AG04450 (cell line): ENCODE measurements at regions not wholly inside any gene's neighbourhood (a gene's known extent, or its start where the extent isn't known, plus 50 kb on each side); places are given as distances from the start of the nearest gene placed in this dataset.
"Not testable (repeated sequence)": the region's sequence is repeated elsewhere in the genome, so short reads cannot be mapped to it uniquely, and the experiment has no call there.

Source experiments
- CTCF ChIA-PET: fragments of 300-600, 350-600 bp; formaldehyde crosslinking; extraction: SDS; loops from one replicate; lab custom pipeline; 2022; ENCODE audit warnings: antibody characterized with exemption, inconsistent platforms; lab: Charles Lee
- POLR2A ChIA-PET: fragments of 350-600 bp; formaldehyde crosslinking; extraction: SDS; loops from one replicate; lab custom pipeline; 2021; ENCODE audit warnings: antibody characterized with exemption, inconsistent platforms; lab: Yijun Ruan, JAX
- DNase-seq: peaks from one replicate; pipeline ENCODE4 v3.0.0-alpha.2; 2011; ENCODE audit warnings: low read depth, low spot score
- H3K27ac ChIP-seq: one replicate; pipeline ENCODE4 v1.5.1; 2012; ENCODE audit warnings: low read depth, low read length, control low read depth
- H3K27me3 ChIP-seq: one replicate; pipeline ENCODE4 v1.6.0; 2012; ENCODE audit warnings: low read length; ENCODE audit not compliant: control insufficient read depth, insufficient read depth
- H3K4me3 ChIP-seq: 2 replicates; pipeline ENCODE4 v1.5.1; 2011; ENCODE audit warnings: mild to moderate bottlenecking, low read depth, low read length, control low read depth
- H3K9me3 ChIP-seq: 2 replicates; pipeline ENCODE4 v1.5.1; 2012; ENCODE audit warnings: low read length; ENCODE audit not compliant: control insufficient read depth, insufficient read depth
- CTCF ChIP-seq: IDR thresholded peaks from 2 replicates; pipeline ENCODE4 v1.5.1; 2011; ENCODE audit warnings: low read depth, low read length, control low read depth, inconsistent platforms

DNA sequence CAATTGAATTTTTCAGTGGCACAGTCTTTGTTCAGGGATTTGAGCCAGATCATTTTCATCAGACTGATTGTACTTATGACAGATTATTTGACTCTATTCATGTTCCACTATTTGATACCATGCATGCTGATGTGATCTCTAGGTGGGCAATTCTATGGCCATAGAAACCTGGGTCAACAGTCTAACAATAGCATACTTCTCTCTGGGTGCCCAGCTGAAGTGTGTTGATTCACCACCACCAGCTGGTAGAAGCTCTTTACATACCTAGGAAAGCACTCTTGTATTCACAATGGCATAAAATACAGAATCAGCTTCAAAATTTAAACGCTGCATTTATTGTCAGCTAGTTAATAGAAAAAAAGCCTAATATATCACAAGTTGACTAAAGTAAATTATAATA is 90.2 kb upstream of the TMTC2 start:
- H3K27ac ChIP-seq: no peak overlapping the region
- DNase-seq: no peak
- ChIA-PET CTCF (no interaction called here), POLR2A (no interaction called here)
- no peaks in the 10 kb centered on the region; the same call in 1 of the 2 replicates for H3K9me3 ChIP-seq
- no peak overlapping the region for H3K4me3 ChIP-seq
- TF ChIP-seq CTCF: no peak
- H3K27me3 ChIP-seq: no peaks in the 10 kb centered on the region

DNA sequence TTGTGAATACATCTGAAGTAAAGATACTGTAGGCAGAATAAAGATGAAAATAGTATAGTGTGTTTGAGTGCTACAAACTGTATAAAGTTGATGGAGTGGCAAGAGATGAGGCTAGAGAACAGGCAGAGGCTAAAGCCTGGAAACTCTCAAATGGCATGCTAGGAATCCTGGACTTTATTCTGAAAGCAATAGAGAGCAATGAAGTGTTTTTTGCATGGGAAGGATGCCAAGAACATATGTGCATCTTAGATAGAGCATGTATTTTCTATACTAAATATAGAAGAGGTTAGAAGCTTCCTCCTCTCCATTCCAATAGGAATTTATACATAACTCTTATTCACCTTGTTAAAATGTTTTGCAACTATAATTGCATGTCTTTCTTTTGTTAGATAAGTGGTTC is 86.3 kb upstream of the TMTC2 start:
- no peaks in the 10 kb centered on the region for H3K9me3 ChIP-seq
- no peak for DNase-seq
- ChIA-PET POLR2A (no interaction called here), CTCF (no interaction called here)
- no peak overlapping the region for H3K4me3 ChIP-seq
- no peaks in the 10 kb centered on the region for H3K27me3 ChIP-seq
- H3K27ac ChIP-seq: no peak overlapping the region
- no peak for TF ChIP-seq CTCF

DNA sequence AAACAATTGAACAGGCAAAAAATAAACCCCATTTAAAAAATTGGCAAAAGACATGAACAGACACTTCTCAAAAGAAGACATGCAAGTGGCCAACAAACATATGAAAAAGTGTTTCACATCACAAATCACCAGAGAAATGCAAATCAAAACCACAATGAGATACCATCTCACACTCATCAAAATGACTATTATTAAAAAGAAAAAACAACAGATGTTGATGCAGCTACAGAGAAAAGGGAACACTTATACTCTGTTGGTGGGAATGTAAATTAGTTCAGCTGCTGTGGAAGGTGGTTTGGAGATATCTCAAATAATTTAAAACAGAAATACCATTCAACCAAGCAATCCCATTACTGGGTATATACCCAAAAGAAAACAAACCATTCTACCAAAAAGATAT is 83.1 kb upstream of the TMTC2 start:
- CTCF ChIA-PET, DNase-seq, POLR2A ChIA-PET, H3K27me3 ChIP-seq, H3K9me3 ChIP-seq, H3K27ac ChIP-seq, H3K4me3 ChIP-seq: not testable (repeated sequence)

- no peak overlapping the region for H3K27ac ChIP-seq
- no peaks in the 10 kb centered on the region for H3K9me3 ChIP-seq
- no peak for TF ChIP-seq CTCF
- CTCF ChIA-PET: no interaction called here
- no peak overlapping the region for H3K4me3 ChIP-seq
- H3K27me3 ChIP-seq: no peaks in the 10 kb centered on the region
- POLR2A ChIA-PET: no interaction called here
- no peak for DNase-seq
Measured at GRCh38 chr12:82605115-82605514, 81.6 kb upstream of the TMTC2 start.

GRCh38 chr12:82608706-82609105 is 78.0 kb upstream of the TMTC2 start:
- ChIA-PET CTCF (no interaction called here), POLR2A (no interaction called here)
- H3K27me3 ChIP-seq: no peaks in the 10 kb centered on the region
- H3K27ac ChIP-seq: no peak overlapping the region
- DNase-seq: no peak
- H3K9me3 ChIP-seq: no peaks in the 10 kb centered on the region
- TF ChIP-seq CTCF: no peak
- H3K4me3 ChIP-seq: no peak overlapping the region
